ENCODE measurements at regions not wholly inside any gene's neighbourhood (a gene's known extent, or its start where the extent isn't known, plus 50 kb on each side); places are given as distances from the start of the nearest gene placed in this dataset.

DNA sequence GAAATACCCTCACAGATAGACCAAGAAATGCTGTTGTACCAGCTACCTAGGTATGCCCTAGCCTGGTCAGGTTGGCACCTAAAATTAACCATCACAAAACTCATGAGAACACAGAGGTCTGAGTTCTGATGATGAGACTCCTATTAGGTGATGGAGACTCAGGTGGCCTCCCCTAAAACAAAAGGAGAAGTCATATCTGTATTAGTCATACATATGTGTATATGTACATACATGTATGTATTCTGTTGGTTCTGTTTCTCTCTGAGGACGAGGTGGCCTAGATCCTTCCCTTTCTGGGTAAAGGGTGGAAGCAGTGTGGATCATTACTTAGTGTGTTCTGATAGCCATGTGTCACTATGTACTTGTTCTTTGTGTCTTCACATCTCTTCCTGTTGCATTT lies 207.2 kb upstream of the PRSS1 start:
- H3K79me2 ChIP-seq (ENCODE audit: control insufficient read depth, insufficient read depth, low read length): no peaks in the 10 kb centered on the region
- no peak overlapping the region for H3K9ac ChIP-seq (ENCODE audit: control insufficient read depth, extremely low read depth, insufficient read depth, low read length)
- H3K9me3 ChIP-seq (ENCODE audit: control insufficient read depth, low read depth, low read length): no peaks in the 10 kb centered on the region
- no peaks in the 10 kb centered on the region for H4K20me1 ChIP-seq (ENCODE audit: control insufficient read depth, extremely low read depth, insufficient read depth, low read length)
- H3K9me1 ChIP-seq (ENCODE audit: control insufficient read depth, extremely low read depth, insufficient read depth, low read length): no peaks in the 10 kb centered on the region
- H3K27ac ChIP-seq (ENCODE audit: control insufficient read depth, insufficient read depth, low read length): no peak overlapping the region
- no peaks in the 10 kb centered on the region for H3K36me3 ChIP-seq (ENCODE audit: control insufficient read depth in 2 of 2, extremely low read depth in 1 of 2, insufficient read depth in 2 of 2, low read length in 2 of 2)
- DNase-seq (ENCODE audit: low read depth, low spot score): no peak
- FAIRE-seq: no peak
- no peak overlapping the region for H3K4me2 ChIP-seq (ENCODE audit: control insufficient read depth, extremely low read depth, insufficient read depth, low read depth, low read length)
- peaks cover 10% of the 10 kb centered on the region for H3K4me1 ChIP-seq (ENCODE audit: control insufficient read depth, extremely low read depth, insufficient read depth, low read length)
- no peak overlapping the region for H2AFZ ChIP-seq (ENCODE audit: control insufficient read depth, low read length)
- H3K27me3 ChIP-seq (ENCODE audit: control insufficient read depth, extremely low read depth, insufficient read depth, low read length): no peaks in the 10 kb centered on the region
- H3K4me3 ChIP-seq (ENCODE audit: control insufficient read depth in 2 of 3, extremely low read depth in 1 of 3, insufficient read depth in 2 of 3, low read depth in 1 of 3, low read length in 3 of 3): no peak overlapping the region
- dilution Hi-C loops (cut with MboI; ENCODE audit: extremely low pct_ligation_motif_present, low sequenced_read_pairs): no loop called here
- TF ChIP-seq EZH2 (IDR thresholded peaks at IDR 0.05; ENCODE audit: low read length): no peak
- TF ChIP-seq, protein P1, sequence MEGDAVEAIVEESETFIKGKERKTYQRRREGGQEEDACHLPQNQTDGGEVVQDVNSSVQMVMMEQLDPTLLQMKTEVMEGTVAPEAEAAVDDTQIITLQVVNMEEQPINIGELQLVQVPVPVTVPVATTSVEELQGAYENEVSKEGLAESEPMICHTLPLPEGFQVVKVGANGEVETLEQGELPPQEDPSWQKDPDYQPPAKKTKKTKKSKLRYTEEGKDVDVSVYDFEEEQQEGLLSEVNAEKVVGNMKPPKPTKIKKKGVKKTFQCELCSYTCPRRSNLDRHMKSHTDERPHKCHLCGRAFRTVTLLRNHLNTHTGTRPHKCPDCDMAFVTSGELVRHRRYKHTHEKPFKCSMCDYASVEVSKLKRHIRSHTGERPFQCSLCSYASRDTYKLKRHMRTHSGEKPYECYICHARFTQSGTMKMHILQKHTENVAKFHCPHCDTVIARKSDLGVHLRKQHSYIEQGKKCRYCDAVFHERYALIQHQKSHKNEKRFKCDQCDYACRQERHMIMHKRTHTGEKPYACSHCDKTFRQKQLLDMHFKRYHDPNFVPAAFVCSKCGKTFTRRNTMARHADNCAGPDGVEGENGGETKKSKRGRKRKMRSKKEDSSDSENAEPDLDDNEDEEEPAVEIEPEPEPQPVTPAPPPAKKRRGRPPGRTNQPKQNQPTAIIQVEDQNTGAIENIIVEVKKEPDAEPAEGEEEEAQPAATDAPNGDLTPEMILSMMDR (optimal IDR thresholded peaks at IDR 0.05 in 1 of 3, IDR thresholded peaks at IDR 0.05 in 1 of 3, conservative IDR thresholded peaks at IDR 0.05 in 1 of 3; ENCODE audit: extremely low read depth in 1 of 3, insufficient read depth in 2 of 3, low read length in 3 of 3): no peak

DNA sequence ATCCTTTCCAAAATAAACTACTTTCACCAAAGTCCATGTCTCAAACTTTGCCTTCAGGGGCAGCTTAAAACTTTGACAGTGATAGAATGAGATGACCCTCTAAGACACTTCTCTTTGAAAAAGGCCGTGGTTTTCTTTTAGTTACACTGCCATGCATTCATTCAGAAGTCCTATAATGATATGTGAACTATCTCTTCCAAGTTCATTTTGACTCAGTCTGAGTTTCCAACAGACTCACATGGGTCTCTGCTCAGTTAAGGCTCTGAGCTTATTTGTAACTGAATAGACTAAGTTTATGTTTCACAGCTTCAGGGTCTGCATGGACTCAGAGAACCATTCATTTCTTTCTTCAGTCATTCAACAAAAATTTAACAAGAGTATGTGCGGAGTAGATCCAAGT lies 208.9 kb upstream of the PRSS1 start:
- Histone ChIP-seq H3K9me3 (ENCODE audit: control insufficient read depth, low read depth, low read length) (no peaks in the 10 kb centered on the region), H3K27ac (ENCODE audit: control insufficient read depth, insufficient read depth, low read length) (no peak overlapping the region), H3K79me2 (ENCODE audit: control insufficient read depth, insufficient read depth, low read length) (no peaks in the 10 kb centered on the region), H3K9me1 (ENCODE audit: control insufficient read depth, extremely low read depth, insufficient read depth, low read length) (no peaks in the 10 kb centered on the region), H3K36me3 (ENCODE audit: control insufficient read depth in 2 of 2, extremely low read depth in 1 of 2, insufficient read depth in 2 of 2, low read length in 2 of 2) (no peaks in the 10 kb centered on the region), H3K4me1 (ENCODE audit: control insufficient read depth, extremely low read depth, insufficient read depth, low read length) (peaks cover 14% of the 10 kb centered on the region), H3K4me2 (ENCODE audit: control insufficient read depth, extremely low read depth, insufficient read depth, low read depth, low read length) (no peak overlapping the region), H3K4me3 (ENCODE audit: control insufficient read depth in 2 of 3, extremely low read depth in 1 of 3, insufficient read depth in 2 of 3, low read depth in 1 of 3, low read length in 3 of 3) (no peak overlapping the region), H4K20me1 (ENCODE audit: control insufficient read depth, extremely low read depth, insufficient read depth, low read length) (no peaks in the 10 kb centered on the region), H3K27me3 (ENCODE audit: control insufficient read depth, extremely low read depth, insufficient read depth, low read length) (no peaks in the 10 kb centered on the region), H2AFZ (ENCODE audit: control insufficient read depth, low read length) (no peak overlapping the region), H3K9ac (ENCODE audit: control insufficient read depth, extremely low read depth, insufficient read depth, low read length) (no peak overlapping the region)
- dilution Hi-C loops (cut with MboI; ENCODE audit: extremely low pct_ligation_motif_present, low sequenced_read_pairs): no loop called here
- TF ChIP-seq, protein P1 (optimal IDR thresholded peaks at IDR 0.05 in 1 of 3, IDR thresholded peaks at IDR 0.05 in 1 of 3, conservative IDR thresholded peaks at IDR 0.05 in 1 of 3; ENCODE audit: extremely low read depth in 1 of 3, insufficient read depth in 2 of 3, low read length in 3 of 3): no peak
- no peak for TF ChIP-seq EZH2 (IDR thresholded peaks at IDR 0.05; ENCODE audit: low read length)
- FAIRE-seq (no peak), DNase-seq (ENCODE audit: low read depth, low spot score) (no peak)
